SK-N-SH (cell line): ENCODE measurements at regions not wholly inside any gene's neighbourhood (a gene's known extent, or its start where the extent isn't known, plus 50 kb on each side); places are given as distances from the start of the nearest gene placed in this dataset.

Source experiments
- CTCF ChIA-PET: fragments of 300-600, 350-600 bp; formaldehyde crosslinking; extraction: SDS; loops from one replicate; lab custom pipeline; 2021; lab: Yijun Ruan, JAX
- POLR2A ChIA-PET: fragments of 350-600 bp; sonication (Branson Sonifier 250); formaldehyde crosslinking; extraction: SDS; loops from one replicate; lab custom pipeline; 2020; ENCODE audit warnings: antibody characterized with exemption, inconsistent platforms; lab: Yijun Ruan, JAX
- DNase-seq: peaks from one replicate; pipeline ENCODE4 v3.0.0; 2012
- H2AFZ ChIP-seq: fragments of 200-600 bp; sonication (generic); 2 replicates; pipeline ENCODE4 v1.8.1; 2016; ENCODE audit warnings: antibody characterized with exemption, mild to moderate bottlenecking, low read depth
- H3F3A ChIP-seq: fragments of 200-600 bp; sonication (generic); replicated peaks from 2 replicates; pipeline ENCODE3; 2016; ENCODE audit warnings: antibody characterized with exemption, mild to moderate bottlenecking; ENCODE audit not compliant: insufficient read depth
- H3K27ac ChIP-seq, 2 experiments: fragments of 200-500 bp in 1 of 2; fragments of 200-600 bp in 1 of 2; sonication (Bioruptor generic) in 1 of 2; sonication (generic), shearing (Covaris generic) in 1 of 2; 2 replicates each; pipeline versions ENCODE4 v1.5.1 to v1.6.1; 2014 to 2016; ENCODE audit warnings: low read depth in 2 of 2, inconsistent platforms in 1 of 2, low read length in 1 of 2, mild to moderate bottlenecking in 1 of 2, mixed read lengths in 1 of 2
- H3K27me3 ChIP-seq: fragments of 200-600 bp; sonication (generic), shearing (Covaris generic); 2 replicates; pipeline ENCODE4 v1.6.1; 2016; ENCODE audit warnings: mixed run types; ENCODE audit not compliant: insufficient read depth
- H3K36me3 ChIP-seq, 2 experiments: fragments of 200-500 bp in 1 of 2; fragments of 200-600 bp in 1 of 2; sonication (Bioruptor generic) in 1 of 2; sonication (generic) in 1 of 2; replicated peaks in 1 of 2; 2 replicates each; pipeline versions ENCODE3 to v1.5.1; 2014 to 2016; ENCODE audit warnings: low read length in 1 of 2, mild to moderate bottlenecking in 1 of 2; ENCODE audit not compliant: insufficient read depth in 2 of 2, control insufficient read depth in 1 of 2
- H3K4me1 ChIP-seq, 2 experiments: fragments of 200-500 bp in 1 of 2; fragments of 200-600 bp in 1 of 2; sonication (Bioruptor generic) in 1 of 2; sonication (generic), shearing (Covaris generic) in 1 of 2; 2 replicates each; pipeline versions ENCODE4 v1.5.1 to v1.6.1; 2014 to 2016; ENCODE audit warnings: low read depth in 1 of 2, low read length in 1 of 2, mixed run types in 1 of 2; ENCODE audit not compliant: insufficient read depth in 2 of 2, control insufficient read depth in 1 of 2
- H3K4me2 ChIP-seq: fragments of 200-600 bp; sonication (generic), shearing (Covaris generic); 2 replicates; pipeline ENCODE4 v1.6.1; 2017; ENCODE audit warnings: mixed run types
- H3K4me3 ChIP-seq, 2 experiments: fragments of 200-500 bp in 1 of 2; fragments of 200-600 bp in 1 of 2; sonication (Bioruptor generic) in 1 of 2; sonication (generic), shearing (Covaris generic) in 1 of 2; 2 replicates each; pipeline versions ENCODE4 v1.5.1 to v1.8.1; 2014 to 2016; ENCODE audit warnings: low read depth in 2 of 2, inconsistent platforms in 1 of 2, low read length in 1 of 2, mild to moderate bottlenecking in 1 of 2, mixed read lengths in 1 of 2, moderate library complexity in 1 of 2
- H3K79me2 ChIP-seq: fragments of 200-600 bp; sonication (generic); 2 replicates; pipeline ENCODE4 v1.8.1; 2017; ENCODE audit warnings: mild to moderate bottlenecking; ENCODE audit not compliant: insufficient read depth
- H3K9ac ChIP-seq: fragments of 200-600 bp; sonication (generic); 2 replicates; pipeline ENCODE4 v1.6.1; 2017; ENCODE audit warnings: mixed run types
- H3K9me2 ChIP-seq: fragments of 200-600 bp; sonication (generic); 2 replicates; pipeline ENCODE4 v1.6.1; 2017; ENCODE audit warnings: mixed run types
- H3K9me3 ChIP-seq: fragments of 200-600 bp; sonication (generic); 2 replicates; pipeline ENCODE4 v1.6.1; 2017; ENCODE audit warnings: mixed run types, mild to moderate bottlenecking, moderate library complexity
- H4K20me1 ChIP-seq: fragments of 200-600 bp; sonication (generic); 2 replicates; pipeline ENCODE4 v1.6.1; 2017; ENCODE audit warnings: mild to moderate bottlenecking, mixed run types; ENCODE audit not compliant: insufficient read depth
- FOXJ3 ChIP-seq: sonication (generic); formaldehyde crosslinking; IDR thresholded peaks from 2 replicates; pipeline ENCODE4 v1.5.1; 2020; ENCODE audit warnings: mild to moderate bottlenecking, missing genetic modification reagents
- GATA2 ChIP-seq: sonication (generic); formaldehyde crosslinking; IDR thresholded peaks from 2 replicates; pipeline ENCODE4 v1.5.0; 2020; ENCODE audit warnings: mild to moderate bottlenecking, missing genetic modification reagents
- JUND ChIP-seq: IDR thresholded peaks from 2 replicates; pipeline ENCODE4 v1.4.0; 2012
- MEF2A ChIP-seq: IDR thresholded peaks from 2 replicates; pipeline ENCODE4 v1.4.0; 2012; ENCODE audit warnings: low read depth, borderline replicate concordance
- NRF1 ChIP-seq: IDR thresholded peaks from 2 replicates; pipeline ENCODE4 v1.6.1; 2012; ENCODE audit warnings: low read depth, mild to moderate bottlenecking, low read length
- PBX3 ChIP-seq: IDR thresholded peaks from 2 replicates; pipeline ENCODE4; 2012
- SIN3A ChIP-seq: IDR thresholded peaks from 2 replicates; pipeline ENCODE4 v1.6.1; 2012; ENCODE audit warnings: low read depth, mild to moderate bottlenecking, low read length, moderate library complexity, borderline replicate concordance
- USF1 ChIP-seq: IDR thresholded peaks from 2 replicates; pipeline ENCODE4 v1.4.0; 2012; ENCODE audit warnings: low read depth, borderline replicate concordance
- WGBS: methylation state at CpG from one replicate; pipeline ENCODE4 v1.1.6; 2017; ENCODE audit warnings: low lambda C conversion rate; 5-methylcytosine and 5-hydroxymethylcytosine counted together
- TF ChIP-seq, protein P1 (sequence below): IDR thresholded peaks from 2 replicates; pipeline ENCODE4 v1.4.0; 2012; ENCODE audit warnings: low read depth, borderline replicate concordance
- TF ChIP-seq, protein P2 (sequence below): IDR thresholded peaks from 2 replicates; pipeline ENCODE4 v1.6.1; 2012; ENCODE audit warnings: mild to moderate bottlenecking, low read depth, low read length, moderate library complexity
- TF ChIP-seq, protein P3 (sequence below): fragments of 200-600 bp; sonication (generic); IDR thresholded peaks from 2 replicates; pipeline ENCODE4 v1.6.1; 2017; ENCODE audit warnings: antibody characterized with exemption, mild to moderate bottlenecking, moderate library complexity

- POLR2A ChIA-PET: no interaction called here
- Histone ChIP-seq H3F3A (peaks cover 9% of the 10 kb centered on the region), H3K27me3 (no peaks in the 10 kb centered on the region), H4K20me1 (no peaks in the 10 kb centered on the region), H3K79me2 (no peaks in the 10 kb centered on the region), H3K27ac (peak overlapping the region in 1 of 2 experiments; percentile 72; a peak in 2 of 4 replicates), H3K9ac (no peak overlapping the region), H3K9me3 (no peaks in the 10 kb centered on the region), H2AFZ (no peak overlapping the region), H3K4me2 (peak overlapping the region; percentile 32; the same call in 1 of the 2 replicates), H3K9me2 (no peaks in the 10 kb centered on the region), H3K36me3 (no peaks in the 10 kb centered on the region), H3K4me3 (no peak overlapping the region), H3K4me1 (peaks cover 0 to 25% of the 10 kb centered on the region in 2 experiments; a peak in 3 of 4 replicates)
- CTCF ChIA-PET: interaction anchor here (0.9 to 2.3 kb wide), 2 partner anchors 32 to 419 kb away, joined by 3 to 10 read pairs; no protein-coding TSS in a partner anchor
- no peak for DNase-seq
- 69% methylated on average over 2 of the region's 3 CpGs for WGBS
- TF ChIP-seq FOXJ3 (CRISPR knock-in tag) (no peak), JUND (no peak), PBX3 (no peak), NRF1 (no peak)
- TF ChIP-seq, protein P1, sequence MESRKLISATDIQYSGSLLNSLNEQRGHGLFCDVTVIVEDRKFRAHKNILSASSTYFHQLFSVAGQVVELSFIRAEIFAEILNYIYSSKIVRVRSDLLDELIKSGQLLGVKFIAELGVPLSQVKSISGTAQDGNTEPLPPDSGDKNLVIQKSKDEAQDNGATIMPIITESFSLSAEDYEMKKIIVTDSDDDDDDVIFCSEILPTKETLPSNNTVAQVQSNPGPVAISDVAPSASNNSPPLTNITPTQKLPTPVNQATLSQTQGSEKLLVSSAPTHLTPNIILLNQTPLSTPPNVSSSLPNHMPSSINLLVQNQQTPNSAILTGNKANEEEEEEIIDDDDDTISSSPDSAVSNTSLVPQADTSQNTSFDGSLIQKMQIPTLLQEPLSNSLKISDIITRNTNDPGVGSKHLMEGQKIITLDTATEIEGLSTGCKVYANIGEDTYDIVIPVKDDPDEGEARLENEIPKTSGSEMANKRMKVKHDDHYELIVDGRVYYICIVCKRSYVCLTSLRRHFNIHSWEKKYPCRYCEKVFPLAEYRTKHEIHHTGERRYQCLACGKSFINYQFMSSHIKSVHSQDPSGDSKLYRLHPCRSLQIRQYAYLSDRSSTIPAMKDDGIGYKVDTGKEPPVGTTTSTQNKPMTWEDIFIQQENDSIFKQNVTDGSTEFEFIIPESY: no peak
Measured at GRCh38 chr17:83200751-83201150, 121.3 kb downstream of the METRNL start.

- H3K27ac ChIP-seq: no peak overlapping the region
- no peak overlapping the region for H3K4me2 ChIP-seq
- no peaks in the 10 kb centered on the region for H3K36me3 ChIP-seq
- no peak overlapping the region for H3K9ac ChIP-seq
- no peaks in the 10 kb centered on the region for H3K79me2 ChIP-seq
- H3K4me3 ChIP-seq: no peak overlapping the region
- no peaks in the 10 kb centered on the region for H4K20me1 ChIP-seq
- H2AFZ ChIP-seq: no peak overlapping the region
- peaks cover 9% of the 10 kb centered on the region for H3F3A ChIP-seq
- peaks cover 0 to 24% of the 10 kb centered on the region in 2 experiments; a peak in 3 of 4 replicates for H3K4me1 ChIP-seq
- H3K9me3 ChIP-seq: no peaks in the 10 kb centered on the region
- ChIA-PET CTCF (interaction anchor here (0.9 to 2.4 kb wide), 2 partner anchors 33 to 420 kb away, joined by 3 to 12 read pairs; no protein-coding TSS in a partner anchor), POLR2A (no interaction called here)
- TF ChIP-seq, protein P2, sequence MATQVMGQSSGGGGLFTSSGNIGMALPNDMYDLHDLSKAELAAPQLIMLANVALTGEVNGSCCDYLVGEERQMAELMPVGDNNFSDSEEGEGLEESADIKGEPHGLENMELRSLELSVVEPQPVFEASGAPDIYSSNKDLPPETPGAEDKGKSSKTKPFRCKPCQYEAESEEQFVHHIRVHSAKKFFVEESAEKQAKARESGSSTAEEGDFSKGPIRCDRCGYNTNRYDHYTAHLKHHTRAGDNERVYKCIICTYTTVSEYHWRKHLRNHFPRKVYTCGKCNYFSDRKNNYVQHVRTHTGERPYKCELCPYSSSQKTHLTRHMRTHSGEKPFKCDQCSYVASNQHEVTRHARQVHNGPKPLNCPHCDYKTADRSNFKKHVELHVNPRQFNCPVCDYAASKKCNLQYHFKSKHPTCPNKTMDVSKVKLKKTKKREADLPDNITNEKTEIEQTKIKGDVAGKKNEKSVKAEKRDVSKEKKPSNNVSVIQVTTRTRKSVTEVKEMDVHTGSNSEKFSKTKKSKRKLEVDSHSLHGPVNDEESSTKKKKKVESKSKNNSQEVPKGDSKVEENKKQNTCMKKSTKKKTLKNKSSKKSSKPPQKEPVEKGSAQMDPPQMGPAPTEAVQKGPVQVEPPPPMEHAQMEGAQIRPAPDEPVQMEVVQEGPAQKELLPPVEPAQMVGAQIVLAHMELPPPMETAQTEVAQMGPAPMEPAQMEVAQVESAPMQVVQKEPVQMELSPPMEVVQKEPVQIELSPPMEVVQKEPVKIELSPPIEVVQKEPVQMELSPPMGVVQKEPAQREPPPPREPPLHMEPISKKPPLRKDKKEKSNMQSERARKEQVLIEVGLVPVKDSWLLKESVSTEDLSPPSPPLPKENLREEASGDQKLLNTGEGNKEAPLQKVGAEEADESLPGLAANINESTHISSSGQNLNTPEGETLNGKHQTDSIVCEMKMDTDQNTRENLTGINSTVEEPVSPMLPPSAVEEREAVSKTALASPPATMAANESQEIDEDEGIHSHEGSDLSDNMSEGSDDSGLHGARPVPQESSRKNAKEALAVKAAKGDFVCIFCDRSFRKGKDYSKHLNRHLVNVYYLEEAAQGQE: no peak
- TF ChIP-seq GATA2 (CRISPR knock-in tag): no peak
- no peak for TF ChIP-seq SIN3A
- no peak for TF ChIP-seq MEF2A
- TF ChIP-seq FOXJ3 (CRISPR knock-in tag): no peak
- TF ChIP-seq, protein P3, sequence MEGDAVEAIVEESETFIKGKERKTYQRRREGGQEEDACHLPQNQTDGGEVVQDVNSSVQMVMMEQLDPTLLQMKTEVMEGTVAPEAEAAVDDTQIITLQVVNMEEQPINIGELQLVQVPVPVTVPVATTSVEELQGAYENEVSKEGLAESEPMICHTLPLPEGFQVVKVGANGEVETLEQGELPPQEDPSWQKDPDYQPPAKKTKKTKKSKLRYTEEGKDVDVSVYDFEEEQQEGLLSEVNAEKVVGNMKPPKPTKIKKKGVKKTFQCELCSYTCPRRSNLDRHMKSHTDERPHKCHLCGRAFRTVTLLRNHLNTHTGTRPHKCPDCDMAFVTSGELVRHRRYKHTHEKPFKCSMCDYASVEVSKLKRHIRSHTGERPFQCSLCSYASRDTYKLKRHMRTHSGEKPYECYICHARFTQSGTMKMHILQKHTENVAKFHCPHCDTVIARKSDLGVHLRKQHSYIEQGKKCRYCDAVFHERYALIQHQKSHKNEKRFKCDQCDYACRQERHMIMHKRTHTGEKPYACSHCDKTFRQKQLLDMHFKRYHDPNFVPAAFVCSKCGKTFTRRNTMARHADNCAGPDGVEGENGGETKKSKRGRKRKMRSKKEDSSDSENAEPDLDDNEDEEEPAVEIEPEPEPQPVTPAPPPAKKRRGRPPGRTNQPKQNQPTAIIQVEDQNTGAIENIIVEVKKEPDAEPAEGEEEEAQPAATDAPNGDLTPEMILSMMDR: no peak
- TF ChIP-seq USF1: no peak
- 53% methylated on average over 7 of the region's 9 CpGs for WGBS
- no peaks in the 10 kb centered on the region for H3K9me2 ChIP-seq
- no peaks in the 10 kb centered on the region for H3K27me3 ChIP-seq
- no peak for DNase-seq
Measured at GRCh38 chr17:83201206-83202001, 122.0 kb downstream of the METRNL start.
